GM23248 (cell line): ENCODE measurements at regions not wholly inside any gene's neighbourhood (a gene's known extent, or its start where the extent isn't known, plus 50 kb on each side); places are given as distances from the start of the nearest gene placed in this dataset.
A peak's percentile ranks its signal among the peaks of the same experiment; 100 is the strongest.

ENCODE experiments used
- DNase-seq: peaks from one replicate; pipeline ENCODE4 v3.0.0-alpha.2; 2015
- H2AFZ ChIP-seq: fragments of 200-600 bp; sonication (generic); 2 replicates; pipeline ENCODE4 v1.6.1; 2016; ENCODE audit warnings: antibody characterized with exemption
- H3F3A ChIP-seq: fragments of 200-600 bp; sonication (generic); 2 replicates; pipeline ENCODE4 v1.6.1; 2016; ENCODE audit warnings: mild to moderate bottlenecking, antibody characterized with exemption, mixed run types; ENCODE audit not compliant: insufficient read depth
- H3K27ac ChIP-seq: fragments of 200-600 bp; sonication (generic); 2 replicates; pipeline ENCODE4 v1.5.1; 2016; ENCODE audit warnings: mild to moderate bottlenecking
- H3K27me3 ChIP-seq: fragments of 200-600 bp; sonication (generic); replicated peaks from 2 replicates; pipeline ENCODE4 v1.6.1; 2016; ENCODE audit warnings: mild to moderate bottlenecking; ENCODE audit not compliant: insufficient read depth
- H3K36me3 ChIP-seq: fragments of 200-600 bp; sonication (generic); 2 replicates; pipeline ENCODE4 v1.6.1; 2016; ENCODE audit warnings: low read depth, mild to moderate bottlenecking
- H3K4me1 ChIP-seq: fragments of 200-600 bp; sonication (generic); 2 replicates; pipeline ENCODE4 v1.6.1; 2016; ENCODE audit warnings: mild to moderate bottlenecking; ENCODE audit not compliant: insufficient read depth
- H3K4me2 ChIP-seq: fragments of 200-600 bp; sonication (generic); one replicate; pipeline ENCODE4 v1.6.1; 2016; ENCODE audit warnings: mild to moderate bottlenecking; ENCODE audit not compliant: unreplicated experiment
- H3K4me3 ChIP-seq: fragments of 200-600 bp; sonication (generic); 2 replicates; pipeline ENCODE4 v1.5.1; 2016; ENCODE audit warnings: mild to moderate bottlenecking
- H3K79me2 ChIP-seq: fragments of 200-600 bp; sonication (generic); 2 replicates; pipeline ENCODE4 v1.6.1; 2016; ENCODE audit warnings: mild to moderate bottlenecking; ENCODE audit not compliant: insufficient read depth
- H3K9ac ChIP-seq: fragments of 200-600 bp; sonication (generic); 2 replicates; pipeline ENCODE4 v1.6.1; 2016; ENCODE audit warnings: mild to moderate bottlenecking
- H3K9me2 ChIP-seq: fragments of 200-600 bp; sonication (generic); 2 replicates; pipeline ENCODE4 v1.6.1; 2016; ENCODE audit warnings: mixed run types, mild to moderate bottlenecking, moderate library complexity; ENCODE audit not compliant: insufficient read depth
- H3K9me3 ChIP-seq: fragments of 200-600 bp; sonication (generic); one replicate; pipeline ENCODE4 v1.6.1; 2017; ENCODE audit warnings: low read depth
- H4K20me1 ChIP-seq: fragments of 200-600 bp; sonication (generic); 2 replicates; pipeline ENCODE4 v1.6.0; 2016; ENCODE audit not compliant: insufficient read depth
- EZH2 ChIP-seq: fragments of 200-600 bp; sonication (generic); IDR thresholded peaks from 2 replicates; pipeline ENCODE4 v1.6.1; 2018; ENCODE audit warnings: antibody characterized with exemption, mild to moderate bottlenecking; ENCODE audit not compliant: insufficient read depth, poor library complexity, severe bottlenecking
- EZH2phosphoT487 ChIP-seq: fragments of 200-600 bp; sonication (generic); IDR thresholded peaks from 2 replicates; pipeline ENCODE4 v1.6.1; 2018; ENCODE audit warnings: antibody characterized with exemption, moderate library complexity, mild to moderate bottlenecking, low read depth; ENCODE audit not compliant: insufficient read depth
- WGBS, 2 experiments: methylation state at CpG; one replicate each; pipeline ENCODE4 v1.1.6; 2015 to 2017; ENCODE audit warnings: low lambda C conversion rate in 2 of 2, low coverage in 1 of 2; ENCODE audit errors: missing lambda C conversion rate in 2 of 2; 5-methylcytosine and 5-hydroxymethylcytosine counted together
- in situ Hi-C: fragments of 300-500 bp; cut with MboI; formaldehyde crosslinking; loops from 2 replicates; pipeline ENCODE4 v1.15.0; 2020

GRCh38 chr1:214898161-214898560, 184.4 kb upstream of the KCNK2 start:
- no peaks in the 10 kb centered on the region for H3K9me3 ChIP-seq
- TF ChIP-seq EZH2 (no peak), EZH2phosphoT487 (no peak)
- no peaks in the 10 kb centered on the region for H4K20me1 ChIP-seq
- no peak overlapping the region for H2AFZ ChIP-seq
- 90 to 96% methylated on average over 8 of the region's 8 CpGs for WGBS, 2 experiments
- H3K27me3 ChIP-seq, result no peaks in the 10 kb centered on the region
- no peak overlapping the region for H3K4me2 ChIP-seq
- no peak overlapping the region for H3K9ac ChIP-seq
- no peaks in the 10 kb centered on the region for H3K9me2 ChIP-seq
- in situ Hi-C loops, result no loop called here
- H3K79me2 ChIP-seq, result no peaks in the 10 kb centered on the region
- H3K4me3 ChIP-seq, result no peak overlapping the region
- no peak for DNase-seq
- peaks cover 43% of the 10 kb centered on the region for H3K4me1 ChIP-seq
- H3K36me3 ChIP-seq, result 0 out of 2 replicates have a peak, but pooled peaks cover 3% of the 10 kb centered on the region
- no peak overlapping the region for H3K27ac ChIP-seq
- H3F3A ChIP-seq, result peaks cover 46% of the 10 kb centered on the region

- no peak for DNase-seq
- H3K9ac ChIP-seq, result no peak overlapping the region
- H3K27me3 ChIP-seq, result no peaks in the 10 kb centered on the region
- no peaks in the 10 kb centered on the region for H3K9me2 ChIP-seq
- no peak overlapping the region; the same call in 1 of the 2 replicates for H2AFZ ChIP-seq
- no peaks in the 10 kb centered on the region for H3K9me3 ChIP-seq
- in situ Hi-C loops, result no loop called here
- no peak overlapping the region for H3K4me3 ChIP-seq
- peaks cover 50% of the 10 kb centered on the region for H3F3A ChIP-seq
- H3K36me3 ChIP-seq, result 0 out of 2 replicates have a peak, but pooled peaks cover 3% of the 10 kb centered on the region
- H3K4me2 ChIP-seq, result no peak overlapping the region
- H3K27ac ChIP-seq, result no peak overlapping the region
- WGBS, 2 experiments, result 88 to 100% methylated on average over 1 to 3 of the region's 3 CpGs
- no peaks in the 10 kb centered on the region for H4K20me1 ChIP-seq
- H3K4me1 ChIP-seq, result peaks cover 48% of the 10 kb centered on the region
- no peak for TF ChIP-seq EZH2phosphoT487
- no peak for TF ChIP-seq EZH2
- no peaks in the 10 kb centered on the region for H3K79me2 ChIP-seq
Measured at GRCh38 chr1:214898718-214899117, 183.8 kb upstream of the KCNK2 start.

DNA sequence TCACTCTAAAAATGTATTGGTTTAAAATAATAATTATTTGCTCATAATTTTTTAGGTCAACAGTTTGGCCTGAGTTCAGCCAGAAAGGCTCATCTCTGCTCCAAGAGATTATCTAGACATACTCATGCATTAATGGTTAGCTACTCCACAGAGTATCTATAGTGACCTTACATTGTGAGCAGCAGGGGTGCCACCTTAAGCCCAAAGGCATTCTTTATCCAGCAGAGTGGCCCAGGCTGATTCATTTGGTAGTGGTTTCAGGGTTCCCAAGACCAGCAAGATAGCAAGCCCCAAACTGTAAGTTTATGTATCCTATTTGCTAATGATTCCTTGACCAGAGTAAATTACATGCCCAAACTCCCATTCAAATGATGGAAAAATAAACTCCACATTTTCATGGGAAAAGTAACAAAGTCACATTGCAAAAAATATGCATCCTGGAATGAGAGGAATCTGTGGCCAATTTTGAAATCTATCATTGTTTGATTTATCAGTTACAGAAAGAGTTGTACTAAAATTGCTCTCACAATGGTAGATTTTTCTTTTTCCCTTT, 182.6 kb upstream of the KCNK2 start:
- no peaks in the 10 kb centered on the region for H3K79me2 ChIP-seq
- TF ChIP-seq EZH2 (no peak), EZH2phosphoT487 (no peak)
- peaks cover 55% of the 10 kb centered on the region for H3F3A ChIP-seq
- H3K9me3 ChIP-seq, result no peaks in the 10 kb centered on the region
- no peak overlapping the region for H3K9ac ChIP-seq
- no peaks in the 10 kb centered on the region for H3K27me3 ChIP-seq
- 0 out of 2 replicates have a peak overlapping the region, but pooled peaks have one; percentile 14 for H2AFZ ChIP-seq
- in situ Hi-C loops, result no loop called here
- H3K9me2 ChIP-seq, result no peaks in the 10 kb centered on the region
- no peak overlapping the region; the same call in 1 of the 2 replicates for H3K4me3 ChIP-seq
- peak overlapping the region; percentile 57 for H3K27ac ChIP-seq
- H3K4me2 ChIP-seq, result peak overlapping the region; percentile 25
- H4K20me1 ChIP-seq, result no peaks in the 10 kb centered on the region
- peaks cover 52% of the 10 kb centered on the region for H3K4me1 ChIP-seq
- DNase-seq, result peak; percentile 39
- H3K36me3 ChIP-seq, result no peaks in the 10 kb centered on the region

DNA sequence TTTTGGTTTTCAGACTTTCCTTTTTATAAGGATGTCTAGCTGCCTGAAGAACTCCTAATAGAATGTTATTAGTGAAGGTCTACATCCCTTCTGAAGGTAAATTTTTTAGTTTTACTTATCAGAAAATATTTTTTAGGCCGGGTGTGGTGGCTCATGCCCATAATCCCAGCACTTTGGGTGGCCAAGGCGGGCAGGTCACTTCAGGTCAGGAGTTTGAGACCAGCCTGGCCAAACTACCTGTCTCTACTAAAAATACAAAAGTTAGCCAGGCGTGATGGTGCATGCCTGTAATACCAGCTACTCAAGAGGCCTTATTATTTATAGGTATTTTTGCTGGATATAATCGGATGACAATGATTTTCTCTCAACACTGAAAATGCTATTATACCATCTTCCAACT, 181.9 kb upstream of the KCNK2 start:
- Histone ChIP-seq H3K9me3 (no peaks in the 10 kb centered on the region), H2AFZ (no peak overlapping the region), H3K79me2 (no peaks in the 10 kb centered on the region), H3K27me3 (no peaks in the 10 kb centered on the region), H4K20me1 (no peaks in the 10 kb centered on the region), H3F3A (peaks cover 55% of the 10 kb centered on the region), H3K4me3 (no peak overlapping the region), H3K9me2 (no peaks in the 10 kb centered on the region), H3K4me1 (peaks cover 52% of the 10 kb centered on the region), H3K9ac (no peak overlapping the region), H3K36me3 (no peaks in the 10 kb centered on the region), H3K27ac (peak overlapping the region; percentile 57), H3K4me2 (peak overlapping the region; percentile 25)
- 98% methylated on average over 4 of the region's 4 CpGs for WGBS, 2 experiments
- in situ Hi-C loops, result no loop called here
- TF ChIP-seq EZH2 (no peak), EZH2phosphoT487 (no peak)
- no peak for DNase-seq
